Mesendoderm (in vitro differentiated cells): ENCODE measurements at regions not wholly inside any gene's neighbourhood (a gene's known extent, or its start where the extent isn't known, plus 50 kb on each side); places are given as distances from the start of the nearest gene placed in this dataset.
A peak's percentile ranks its signal among the peaks of the same experiment; 100 is the strongest.

Experiments
- DNase-seq: peaks from one replicate; pipeline ENCODE4 v3.0.0; 2013
- H2AK5ac ChIP-seq: 2 replicates; pipeline ENCODE4 v1.6.1; 2013; ENCODE audit warnings: low read length, inconsistent platforms
- H2BK120ac ChIP-seq: 2 replicates; pipeline ENCODE4 v1.6.1; 2013; ENCODE audit warnings: low read depth, mild to moderate bottlenecking, low read length, moderate library complexity, mixed read lengths
- H2BK15ac ChIP-seq: replicated peaks from 2 replicates; pipeline ENCODE4 v1.6.1; 2013; ENCODE audit warnings: low read depth, mild to moderate bottlenecking, moderate library complexity
- H2BK5ac ChIP-seq: 2 replicates; pipeline ENCODE4 v1.6.1; 2013; ENCODE audit warnings: low read length, inconsistent platforms
- H3K18ac ChIP-seq: 2 replicates; pipeline ENCODE4 v1.6.1; 2013; ENCODE audit warnings: mild to moderate bottlenecking, low read length, mixed read lengths
- H3K23ac ChIP-seq: one replicate; pipeline ENCODE4 v1.6.1; 2013; ENCODE audit warnings: low read length
- H3K27ac ChIP-seq: 2 replicates; pipeline ENCODE4 v1.5.1; 2013; ENCODE audit warnings: low read depth, mild to moderate bottlenecking, inconsistent platforms, low read length, moderate library complexity
- H3K27me3 ChIP-seq: 2 replicates; pipeline ENCODE4 v1.6.1; 2013; ENCODE audit warnings: low read length, control low read depth, mild to moderate bottlenecking, inconsistent platforms; ENCODE audit not compliant: insufficient read depth, poor library complexity
- H3K36me3 ChIP-seq: 2 replicates; pipeline ENCODE4 v1.6.1; 2013; ENCODE audit warnings: low read length, inconsistent platforms; ENCODE audit not compliant: control insufficient read depth, insufficient read depth
- H3K4ac ChIP-seq: one replicate; pipeline ENCODE4 v1.6.1; 2013; ENCODE audit warnings: low read depth, mild to moderate bottlenecking, low read length, moderate library complexity
- H3K4me1 ChIP-seq: 2 replicates; pipeline ENCODE4 v1.6.1; 2013; ENCODE audit warnings: low read depth, low read length, inconsistent platforms; ENCODE audit not compliant: control insufficient read depth
- H3K4me2 ChIP-seq: 2 replicates; pipeline ENCODE4 v1.6.1; 2013; ENCODE audit warnings: low read length
- H3K4me3 ChIP-seq: 2 replicates; pipeline ENCODE4 v1.5.1; 2013; ENCODE audit warnings: mild to moderate bottlenecking, low read length
- H3K56ac ChIP-seq: one replicate; pipeline ENCODE4 v1.6.1; 2013; ENCODE audit warnings: low read length
- H3K79me1 ChIP-seq: 2 replicates; pipeline ENCODE4 v1.6.1; 2013; ENCODE audit warnings: low read length, inconsistent platforms
- H3K79me2 ChIP-seq: 2 replicates; pipeline ENCODE4 v1.6.1; 2013; ENCODE audit warnings: mild to moderate bottlenecking, low read length; ENCODE audit not compliant: control insufficient read depth, insufficient read depth
- H3K9ac ChIP-seq: 2 replicates; pipeline ENCODE4 v1.6.1; 2013; ENCODE audit warnings: low read length, inconsistent platforms
- H4K5ac ChIP-seq: one replicate; pipeline ENCODE4 v1.6.1; 2013; ENCODE audit warnings: low read length
- H4K8ac ChIP-seq: one replicate; pipeline ENCODE4 v1.6.1; 2013; ENCODE audit warnings: low read depth, mild to moderate bottlenecking, control low read depth, low read length, moderate library complexity
- WGBS: extraction: QIAGEN DNeasy Blood & Tissue Kit; methylation state at CpG from one replicate; pipeline ENCODE4 v1.1.7; 2013; ENCODE audit warnings: low lambda C conversion rate, missing lambda C conversion rate; ENCODE audit not compliant: insufficient coverage; ENCODE audit errors: extremely low coverage; 5-methylcytosine and 5-hydroxymethylcytosine counted together

DNA sequence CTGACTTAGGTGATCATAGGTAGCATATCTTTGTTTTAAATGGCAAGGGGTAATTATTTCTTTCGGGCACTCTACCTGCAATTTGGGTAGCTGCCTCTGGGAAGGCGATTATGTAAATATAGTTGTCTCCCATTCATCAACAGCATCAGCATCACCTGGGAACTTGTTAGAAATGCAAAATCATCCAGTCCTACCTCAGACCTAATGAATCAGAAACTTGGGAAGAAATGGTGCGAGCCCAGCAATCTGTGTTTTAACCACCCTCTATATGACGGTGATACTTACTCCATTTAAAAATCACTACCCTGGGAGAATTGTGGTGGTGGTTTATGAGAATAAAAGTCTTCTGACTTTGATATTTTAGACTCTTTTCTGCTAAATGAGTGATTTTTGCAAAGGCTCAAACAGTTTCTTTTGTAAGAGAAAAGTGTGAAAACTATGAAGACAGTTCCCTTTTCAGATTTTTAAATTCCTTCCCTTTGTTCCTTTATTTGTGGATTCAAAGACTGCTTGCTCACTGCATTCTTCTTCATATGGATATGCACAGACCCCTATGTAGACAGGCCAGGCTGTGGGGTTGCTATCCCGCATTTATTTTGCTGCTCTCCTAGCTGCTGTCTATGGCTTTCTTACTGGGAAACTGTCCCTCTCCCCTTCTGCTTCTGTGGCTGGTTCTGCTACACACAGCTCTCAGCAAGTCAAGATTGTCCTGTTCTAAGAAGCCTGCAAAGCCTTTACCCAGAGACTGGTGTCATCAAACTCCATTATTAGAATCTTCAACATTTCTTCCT, 365.3 kb downstream of the RNF144B start:
- peak; percentile 48 for DNase-seq
- Histone ChIP-seq H3K23ac (no peak overlapping the region), H3K36me3 (no peaks in the 10 kb centered on the region), H3K18ac (peak overlapping the region; percentile 82), H2BK120ac (no peak overlapping the region), H3K4ac (peak overlapping the region; percentile 63), H3K4me2 (no peak overlapping the region), H3K79me1 (no peaks in the 10 kb centered on the region), H3K4me3 (no peak overlapping the region), H4K8ac (no peak overlapping the region), H3K9ac (no peak overlapping the region), H3K56ac (no peak overlapping the region), H2BK5ac (no peak overlapping the region), H3K27me3 (no peaks in the 10 kb centered on the region), H3K79me2 (no peaks in the 10 kb centered on the region), H2AK5ac (no peak overlapping the region), H3K4me1 (peaks cover 6% of the 10 kb centered on the region), H4K5ac (no peak overlapping the region), H3K27ac (peak overlapping the region; percentile 45), H2BK15ac (no peak overlapping the region)
- WGBS = no CpG with 5 or more reads among the region's 5 CpGs

DNA sequence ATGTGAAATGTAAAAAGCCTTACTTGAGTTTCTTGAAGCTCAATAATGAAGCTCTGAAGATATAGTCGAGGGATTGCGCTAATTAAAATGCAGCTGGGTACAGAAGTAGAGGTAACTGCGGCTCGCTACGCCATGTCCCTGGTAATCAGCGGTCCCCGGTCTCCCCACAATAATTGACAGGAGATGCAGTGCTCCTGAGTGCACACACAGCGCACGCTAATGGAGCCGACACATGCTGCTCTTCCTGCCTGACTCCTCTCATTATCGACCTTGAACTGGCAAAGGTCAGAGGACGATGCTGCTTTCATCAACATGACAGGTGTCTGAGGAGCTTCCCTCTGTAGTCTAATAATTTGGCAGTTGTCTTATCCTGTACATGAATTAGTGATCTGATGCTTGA, 365.9 kb downstream of the RNF144B start:
- H3K9ac ChIP-seq = no peak overlapping the region
- H3K56ac ChIP-seq = peak overlapping the region; percentile 74
- H3K27ac ChIP-seq = peak overlapping the region; percentile 45
- no peaks in the 10 kb centered on the region for H3K27me3 ChIP-seq
- no peak overlapping the region for H4K8ac ChIP-seq
- no peak overlapping the region for H3K4me3 ChIP-seq
- H3K18ac ChIP-seq = no peak overlapping the region
- no peaks in the 10 kb centered on the region for H3K79me2 ChIP-seq
- H3K23ac ChIP-seq = no peak overlapping the region
- no peak for DNase-seq
- peak overlapping the region; percentile 62 for H2BK5ac ChIP-seq
- peak overlapping the region; percentile 63 for H3K4ac ChIP-seq
- no peak overlapping the region for H2BK120ac ChIP-seq
- H3K79me1 ChIP-seq = no peaks in the 10 kb centered on the region
- H4K5ac ChIP-seq = no peak overlapping the region
- H3K4me1 ChIP-seq = peaks cover 6% of the 10 kb centered on the region
- H2BK15ac ChIP-seq = no peak overlapping the region
- H3K36me3 ChIP-seq = no peaks in the 10 kb centered on the region
- H2AK5ac ChIP-seq = no peak overlapping the region
- no peak overlapping the region for H3K4me2 ChIP-seq
- no CpG with 5 or more reads among the region's 12 CpGs for WGBS

DNA sequence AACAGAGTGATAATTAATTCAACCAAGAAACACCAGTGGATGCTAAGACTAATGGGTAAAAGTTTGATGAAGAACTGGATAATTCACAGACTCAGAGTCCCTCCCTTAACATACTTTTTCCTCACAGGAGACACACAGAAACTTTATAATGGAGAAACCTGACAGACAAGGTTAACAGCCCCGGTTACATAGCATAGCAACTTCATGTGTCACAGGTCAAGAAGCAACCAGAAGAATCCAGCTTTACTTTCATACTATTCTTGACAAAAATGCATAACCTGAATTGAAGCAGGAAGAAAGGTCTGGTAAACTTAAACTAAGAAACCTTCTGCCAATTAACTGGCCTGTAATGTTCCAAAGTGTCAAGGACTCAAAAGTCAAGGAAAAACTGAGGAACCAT, 375.9 kb downstream of the RNF144B start:
- no peak for DNase-seq
- Histone ChIP-seq H3K27ac (no peak overlapping the region), H3K27me3 (no peaks in the 10 kb centered on the region)

DNA sequence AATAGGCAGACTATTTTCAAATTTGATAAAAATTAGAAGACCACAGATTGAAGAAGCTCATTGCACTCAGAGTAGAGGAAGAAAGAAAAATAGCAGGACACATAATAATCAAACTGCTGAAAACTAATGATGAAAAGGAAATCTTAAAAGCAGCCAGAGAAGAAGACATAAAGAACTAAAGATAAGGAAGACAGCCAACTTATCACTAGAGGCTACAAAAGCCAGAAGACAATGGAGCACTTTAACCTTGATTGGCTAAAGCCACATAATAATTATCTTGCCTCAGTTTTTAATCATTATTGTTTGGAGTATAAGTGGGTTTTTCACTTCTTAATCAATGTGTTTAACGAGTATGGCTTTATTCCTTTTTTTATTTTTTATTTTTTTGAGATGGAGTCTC, 397.6 kb downstream of the RNF144B start:
- H4K8ac ChIP-seq = no peak overlapping the region
- H3K9ac ChIP-seq = no peak overlapping the region
- H3K79me1 ChIP-seq = no peaks in the 10 kb centered on the region
- no peak overlapping the region for H3K4me3 ChIP-seq
- no peak overlapping the region for H3K18ac ChIP-seq
- H2BK15ac ChIP-seq = no peak overlapping the region
- H3K56ac ChIP-seq = no peak overlapping the region
- H3K27me3 ChIP-seq = no peaks in the 10 kb centered on the region
- no peaks in the 10 kb centered on the region for H3K4me1 ChIP-seq
- no peak overlapping the region for H3K4me2 ChIP-seq
- no CpG with 5 or more reads among the region's 1 CpG for WGBS
- H3K36me3 ChIP-seq = no peaks in the 10 kb centered on the region
- no peak for DNase-seq
- H2BK120ac ChIP-seq = no peak overlapping the region
- no peak overlapping the region for H2AK5ac ChIP-seq
- H4K5ac ChIP-seq = no peak overlapping the region
- H2BK5ac ChIP-seq = no peak overlapping the region
- no peak overlapping the region for H3K4ac ChIP-seq
- no peaks in the 10 kb centered on the region for H3K79me2 ChIP-seq
- no peak overlapping the region for H3K27ac ChIP-seq
- H3K23ac ChIP-seq = no peak overlapping the region

More for the DNA sequence above, 375.9 kb downstream of the RNF144B start:
- Histone ChIP-seq H3K79me2 (no peaks in the 10 kb centered on the region), H3K18ac (no peak overlapping the region), H3K4ac (no peak overlapping the region), H3K36me3 (no peaks in the 10 kb centered on the region), H3K79me1 (no peaks in the 10 kb centered on the region), H4K8ac (no peak overlapping the region), H3K56ac (no peak overlapping the region), H3K4me1 (no peaks in the 10 kb centered on the region), H4K5ac (no peak overlapping the region), H3K9ac (no peak overlapping the region), H3K4me2 (no peak overlapping the region), H2BK5ac (no peak overlapping the region), H2BK15ac (no peak overlapping the region), H2AK5ac (no peak overlapping the region), H2BK120ac (no peak overlapping the region), H3K4me3 (no peak overlapping the region), H3K23ac (no peak overlapping the region)
- no CpG with 5 or more reads among the region's 1 CpG for WGBS

DNA sequence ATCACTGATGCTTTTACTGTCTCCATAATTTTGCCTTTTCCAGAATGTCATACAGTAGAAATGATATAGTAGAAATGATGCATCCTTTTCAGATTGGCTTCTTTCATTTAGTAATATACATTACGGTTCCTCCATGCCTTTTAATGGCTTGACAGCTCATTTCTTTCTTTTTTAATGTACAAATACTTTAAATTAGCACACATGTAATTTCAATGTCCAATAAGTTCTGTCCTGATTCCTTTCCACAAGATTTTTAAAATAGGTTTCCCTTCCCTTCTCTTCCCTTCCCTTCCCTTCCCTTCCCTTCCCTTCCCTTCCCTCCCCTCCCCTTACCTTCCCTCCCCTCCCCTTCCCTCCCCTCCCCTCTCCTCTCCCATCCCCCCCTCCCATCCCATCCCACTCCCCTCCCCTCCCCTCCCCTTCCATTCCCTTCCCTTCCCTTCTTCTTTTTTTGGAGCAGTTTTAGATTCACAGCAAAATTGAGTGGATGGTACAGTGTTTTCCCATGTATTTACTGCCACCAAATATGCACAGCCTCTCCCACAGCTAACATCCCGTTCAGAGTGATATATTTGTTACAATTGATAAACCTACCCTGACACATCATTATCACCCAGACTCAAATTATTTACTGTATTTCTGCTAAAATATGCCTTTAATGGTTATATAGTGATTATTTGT, 398.8 kb downstream of the RNF144B start:
- Histone ChIP-seq H3K18ac (no peak overlapping the region), H2BK120ac (no peak overlapping the region), H3K36me3 (no peaks in the 10 kb centered on the region), H3K56ac (no peak overlapping the region), H2AK5ac (no peak overlapping the region), H3K4me3 (no peak overlapping the region), H3K27me3 (no peaks in the 10 kb centered on the region), H3K79me1 (no peaks in the 10 kb centered on the region), H3K79me2 (no peaks in the 10 kb centered on the region), H2BK5ac (no peak overlapping the region), H3K4me1 (no peaks in the 10 kb centered on the region), H4K8ac (no peak overlapping the region), H3K27ac (no peak overlapping the region), H4K5ac (no peak overlapping the region), H3K4ac (no peak overlapping the region), H3K23ac (no peak overlapping the region), H3K4me2 (no peak overlapping the region), H2BK15ac (no peak overlapping the region), H3K9ac (no peak overlapping the region)
- no CpG with 5 or more reads among the region's 2 CpGs for WGBS
- no peak for DNase-seq
